Amniotic stem cell (primary cell): ENCODE measurements at regions not wholly inside any gene's neighbourhood (a gene's known extent, or its start where the extent isn't known, plus 50 kb on each side); places are given as distances from the start of the nearest gene placed in this dataset.

Experiments
- DNase-seq: peaks from one replicate; lab custom pipeline; 2025; lab: John Stamatoyannopoulos, UW

GRCh38 chr6:138695193-138695592 is 78.4 kb upstream of the CCDC28A start:
- no peak for DNase-seq

- no peak for DNase-seq
Observed at GRCh38 chr6:138714493-138714892, 59.1 kb upstream of the CCDC28A start.

DNA sequence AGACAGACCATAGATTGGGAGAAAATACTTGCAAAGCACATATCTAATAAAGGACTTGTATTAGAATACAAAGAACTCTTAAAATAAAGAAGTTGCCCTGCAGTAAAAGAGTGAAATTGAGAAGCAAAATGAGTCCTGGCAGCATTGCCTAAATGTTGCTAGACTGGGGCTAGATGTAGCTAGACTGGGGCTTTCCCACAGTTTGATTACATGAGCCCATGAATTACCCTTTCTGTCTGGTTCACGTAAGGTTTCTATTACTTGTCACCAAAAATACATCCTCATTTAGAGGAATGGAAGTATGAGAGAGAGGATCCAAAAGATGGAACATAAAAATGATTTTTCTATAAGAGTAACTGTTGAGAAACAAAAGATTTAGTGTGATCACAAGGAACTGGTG is 57.6 kb upstream of the CCDC28A start:
- DNase-seq, result no peak

DNA sequence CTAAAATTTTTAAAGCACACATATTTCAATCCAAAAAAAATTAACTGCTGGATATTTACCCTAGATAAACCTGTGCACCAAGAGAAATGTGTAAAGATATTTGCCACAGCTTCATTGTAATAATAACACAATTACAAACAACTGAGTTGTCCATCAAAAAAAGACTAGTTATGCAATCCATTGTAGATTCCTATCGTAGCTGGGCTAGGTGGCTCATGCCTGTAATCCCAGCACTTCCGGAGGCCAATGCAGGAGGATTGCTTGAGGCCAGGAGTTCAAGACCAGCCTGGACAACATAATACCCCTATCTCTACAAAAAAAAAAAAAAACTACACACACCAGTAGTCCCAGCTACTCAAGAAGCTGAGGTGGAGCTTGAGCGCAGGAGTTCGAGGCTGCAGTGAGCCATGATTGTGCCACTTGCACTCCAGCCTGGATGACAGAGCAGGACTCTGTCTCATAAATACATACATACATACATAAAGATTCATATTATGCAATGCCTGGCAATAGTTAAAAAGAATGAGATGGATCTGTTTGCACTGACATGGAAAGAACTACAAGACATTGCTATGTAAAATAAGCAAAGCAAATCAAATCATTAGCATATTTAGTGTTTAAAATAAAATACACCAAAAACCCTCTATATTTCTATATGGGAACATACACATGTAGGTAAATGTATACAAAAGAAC is 56.5 kb upstream of the CCDC28A start:
- no peak for DNase-seq

GRCh38 chr6:138719011-138719635 is 54.4 kb upstream of the CCDC28A start:
- DNase-seq, result no peak

GRCh38 chr6:138719744-138720143 is 53.8 kb upstream of the CCDC28A start:
- DNase-seq, result no peak

DNA sequence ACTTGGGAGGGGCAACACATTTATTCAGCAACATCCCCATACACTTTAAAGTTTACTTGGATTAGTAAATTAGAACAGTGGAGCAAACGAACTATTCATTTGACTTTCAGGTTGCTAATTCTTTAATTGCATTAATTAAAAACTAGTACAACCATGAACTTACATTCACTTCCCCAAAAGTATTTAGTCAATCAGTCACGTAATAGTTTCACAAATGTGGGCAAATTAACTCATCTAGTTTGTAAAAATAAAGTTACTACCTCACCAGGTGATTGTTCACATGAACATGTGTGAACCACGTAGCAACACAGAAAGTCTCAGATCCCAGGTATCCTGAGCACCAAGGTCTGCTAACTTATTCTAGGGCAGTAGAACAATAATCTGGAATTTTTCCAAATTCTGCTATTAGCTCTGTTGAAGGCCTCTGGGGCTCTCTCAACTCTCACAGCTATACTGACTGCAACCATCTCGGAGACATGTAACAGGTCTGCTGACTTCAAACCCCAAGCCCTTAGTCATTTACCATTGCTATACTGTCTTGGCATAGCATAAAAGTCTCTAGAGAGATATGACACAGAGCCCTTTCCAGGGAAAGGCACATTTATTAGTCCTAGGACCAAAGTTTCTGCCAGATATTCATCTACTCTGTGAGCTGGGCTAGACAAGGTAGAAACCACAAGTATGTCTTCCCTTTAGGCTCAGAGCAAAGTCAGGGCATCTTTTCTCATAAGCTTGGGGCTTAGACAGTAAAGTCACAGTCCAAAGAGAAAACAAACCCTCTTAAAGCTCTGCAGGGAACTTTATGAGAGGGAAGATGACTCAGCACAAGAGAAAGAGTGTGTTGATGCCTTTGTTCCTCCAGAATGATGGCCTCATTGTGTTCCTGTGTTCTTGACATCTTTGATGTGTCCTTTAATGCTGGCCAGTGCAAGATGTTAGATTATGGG is 50.9 kb upstream of the CCDC28A start:
- DNase-seq, result no peak
